ENCODE measurements at regions not wholly inside any gene's neighbourhood (a gene's known extent, or its start where the extent isn't known, plus 50 kb on each side); places are given as distances from the start of the nearest gene placed in this dataset.
"Not testable (repeated sequence)": the region's sequence is repeated elsewhere in the genome, so short reads cannot be mapped to it uniquely, and the experiment has no call there.

DNA sequence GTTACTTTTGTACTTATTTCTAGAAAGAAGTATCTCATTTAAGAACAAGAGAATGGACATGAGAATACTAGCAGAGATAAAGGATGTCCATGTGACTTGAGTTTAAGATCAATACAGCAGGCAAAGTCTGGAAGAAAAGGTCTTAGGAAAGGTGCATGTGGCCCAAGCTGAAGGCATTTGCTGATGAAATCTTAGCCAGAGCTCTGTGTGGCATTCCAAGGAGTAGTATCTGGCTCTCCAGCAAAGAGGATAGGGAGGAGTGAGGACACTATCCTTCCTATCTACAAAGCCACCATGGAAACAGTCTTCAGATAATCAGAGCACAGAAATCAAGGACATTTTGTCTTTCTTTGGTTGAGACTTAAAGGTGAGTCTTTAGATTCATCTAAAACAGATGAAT is 244.1 kb upstream of the RGMB start:
- H3K9me3 Mint-ChIP-seq, result peaks cover 3% of the 10 kb centered on the region
- TF ChIP-seq, protein P1, sequence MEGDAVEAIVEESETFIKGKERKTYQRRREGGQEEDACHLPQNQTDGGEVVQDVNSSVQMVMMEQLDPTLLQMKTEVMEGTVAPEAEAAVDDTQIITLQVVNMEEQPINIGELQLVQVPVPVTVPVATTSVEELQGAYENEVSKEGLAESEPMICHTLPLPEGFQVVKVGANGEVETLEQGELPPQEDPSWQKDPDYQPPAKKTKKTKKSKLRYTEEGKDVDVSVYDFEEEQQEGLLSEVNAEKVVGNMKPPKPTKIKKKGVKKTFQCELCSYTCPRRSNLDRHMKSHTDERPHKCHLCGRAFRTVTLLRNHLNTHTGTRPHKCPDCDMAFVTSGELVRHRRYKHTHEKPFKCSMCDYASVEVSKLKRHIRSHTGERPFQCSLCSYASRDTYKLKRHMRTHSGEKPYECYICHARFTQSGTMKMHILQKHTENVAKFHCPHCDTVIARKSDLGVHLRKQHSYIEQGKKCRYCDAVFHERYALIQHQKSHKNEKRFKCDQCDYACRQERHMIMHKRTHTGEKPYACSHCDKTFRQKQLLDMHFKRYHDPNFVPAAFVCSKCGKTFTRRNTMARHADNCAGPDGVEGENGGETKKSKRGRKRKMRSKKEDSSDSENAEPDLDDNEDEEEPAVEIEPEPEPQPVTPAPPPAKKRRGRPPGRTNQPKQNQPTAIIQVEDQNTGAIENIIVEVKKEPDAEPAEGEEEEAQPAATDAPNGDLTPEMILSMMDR (IDR thresholded peaks at IDR 0.05; ENCODE audit: unreplicated experiment in 3 of 3), result no peak
- H3K27ac Mint-ChIP-seq, result no peak overlapping the region
- peaks cover 33% of the 10 kb centered on the region for H3K4me1 Mint-ChIP-seq
- H3K36me3 Mint-ChIP-seq (ENCODE audit: low read depth), result no peaks in the 10 kb centered on the region
- H3K4me3 Mint-ChIP-seq, result no peak overlapping the region
- peaks cover 5% of the 10 kb centered on the region for H3K27me3 Mint-ChIP-seq (ENCODE audit: low read depth)

DNA sequence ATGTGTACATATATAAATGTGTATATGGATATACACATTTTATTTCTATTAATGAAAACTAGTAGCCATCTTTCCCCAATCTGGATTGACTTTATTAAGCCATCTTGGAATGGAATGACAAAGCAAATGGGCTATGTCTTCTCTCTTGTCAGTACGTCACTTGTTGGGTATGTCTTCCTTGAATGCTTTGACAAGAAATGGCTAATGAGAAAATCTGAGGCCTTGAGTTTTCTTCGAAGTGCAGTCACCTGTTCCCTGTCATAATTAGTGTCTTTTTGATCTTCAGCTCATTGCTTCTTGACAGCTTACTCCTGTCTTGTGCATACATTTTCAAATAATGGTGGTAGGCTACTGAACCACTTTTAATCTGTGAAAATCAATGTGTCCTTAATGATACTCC is 243.2 kb upstream of the RGMB start:
- TF ChIP-seq, protein P1 (IDR thresholded peaks at IDR 0.05; ENCODE audit: unreplicated experiment in 3 of 3), result no peak
- H3K27me3 Mint-ChIP-seq (ENCODE audit: low read depth), result peaks cover 5% of the 10 kb centered on the region
- H3K36me3 Mint-ChIP-seq (ENCODE audit: low read depth), result no peaks in the 10 kb centered on the region
- H3K4me3 Mint-ChIP-seq, result no peak overlapping the region
- H3K9me3 Mint-ChIP-seq, result peaks cover 3% of the 10 kb centered on the region
- H3K27ac Mint-ChIP-seq, result no peak overlapping the region
- H3K4me1 Mint-ChIP-seq, result peaks cover 24% of the 10 kb centered on the region

DNA sequence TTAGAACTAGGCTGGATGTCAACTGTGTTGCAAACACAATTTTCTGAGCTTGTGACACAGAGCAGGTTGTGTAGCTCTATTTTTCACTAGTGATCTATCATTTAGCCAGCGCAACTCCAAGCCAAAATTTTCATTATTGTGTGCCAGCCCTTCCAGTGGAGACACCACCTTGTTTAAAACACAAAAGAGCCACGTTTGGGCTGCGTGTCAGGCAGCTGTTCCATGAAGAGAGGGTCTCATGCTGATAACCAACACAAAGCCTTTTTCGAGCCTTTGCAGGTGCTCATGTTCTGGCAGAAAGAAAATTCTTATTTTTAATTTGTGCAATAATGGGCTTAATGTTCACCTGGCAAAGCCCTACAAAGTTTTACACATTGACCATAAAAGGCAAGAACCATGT is 237.6 kb upstream of the RGMB start:
- Mint-ChIP-seq H3K4me1 (no peaks in the 10 kb centered on the region), H3K27me3 (ENCODE audit: low read depth) (peaks cover 5% of the 10 kb centered on the region), H3K9me3 (peaks cover 6% of the 10 kb centered on the region), H3K4me3 (no peak overlapping the region), H3K27ac (no peak overlapping the region), H3K36me3 (ENCODE audit: low read depth) (no peaks in the 10 kb centered on the region)
- TF ChIP-seq, protein P1 (IDR thresholded peaks at IDR 0.05; ENCODE audit: unreplicated experiment in 3 of 3), result no peak

DNA sequence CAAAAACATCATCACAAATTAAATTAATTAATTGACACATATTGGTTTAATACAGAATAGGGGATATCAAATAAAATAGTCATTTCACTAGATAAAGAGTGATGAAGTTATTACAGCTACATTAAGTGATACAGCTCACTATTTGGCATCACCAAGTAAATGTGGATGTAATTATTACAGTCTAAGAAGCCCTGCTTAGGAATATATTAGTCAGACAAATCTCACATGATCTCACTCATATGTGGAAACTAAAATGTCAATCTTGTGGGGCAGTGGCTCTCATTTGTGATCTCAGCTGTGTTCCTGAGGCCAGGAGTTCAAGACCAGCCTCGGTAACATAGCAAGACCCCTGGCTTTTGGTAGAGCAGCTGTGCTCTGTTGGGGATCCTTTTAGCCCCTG is 233.4 kb upstream of the RGMB start:
- H3K27ac Mint-ChIP-seq, result no peak overlapping the region
- no peaks in the 10 kb centered on the region for H3K36me3 Mint-ChIP-seq (ENCODE audit: low read depth)
- H3K4me1 Mint-ChIP-seq, result no peaks in the 10 kb centered on the region
- no peak overlapping the region for H3K4me3 Mint-ChIP-seq
- peaks cover 28% of the 10 kb centered on the region for H3K9me3 Mint-ChIP-seq
- TF ChIP-seq, protein P1 (IDR thresholded peaks at IDR 0.05; ENCODE audit: unreplicated experiment in 3 of 3), result no peak
- no peaks in the 10 kb centered on the region for H3K27me3 Mint-ChIP-seq (ENCODE audit: low read depth)

DNA sequence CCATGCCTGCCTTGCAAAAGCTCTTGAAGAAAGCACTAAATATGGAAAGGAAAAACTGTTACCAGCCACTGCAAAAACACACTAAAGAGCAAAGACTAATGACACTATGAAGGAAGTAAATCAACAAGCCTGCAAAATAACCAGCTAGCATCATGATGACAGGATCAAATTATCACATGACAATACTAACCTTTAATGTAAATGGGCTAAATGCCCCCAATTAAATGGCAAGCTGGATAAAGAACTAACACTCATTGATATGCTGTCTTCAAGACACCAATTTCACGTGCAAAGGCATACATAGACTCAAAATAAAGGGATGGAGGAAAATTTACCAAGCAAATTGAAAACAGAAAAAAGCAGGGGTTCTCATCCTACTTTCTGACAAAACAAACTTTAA is 231.8 kb upstream of the RGMB start:
- Mint-ChIP-seq H3K9me3 (peaks cover 28% of the 10 kb centered on the region), H3K4me1 (no peaks in the 10 kb centered on the region), H3K27ac (no peak overlapping the region), H3K27me3 (ENCODE audit: low read depth) (no peaks in the 10 kb centered on the region), H3K36me3 (ENCODE audit: low read depth) (no peaks in the 10 kb centered on the region), H3K4me3 (no peak overlapping the region)
- TF ChIP-seq, protein P1 (IDR thresholded peaks at IDR 0.05; ENCODE audit: unreplicated experiment in 3 of 3), result no peak

DNA sequence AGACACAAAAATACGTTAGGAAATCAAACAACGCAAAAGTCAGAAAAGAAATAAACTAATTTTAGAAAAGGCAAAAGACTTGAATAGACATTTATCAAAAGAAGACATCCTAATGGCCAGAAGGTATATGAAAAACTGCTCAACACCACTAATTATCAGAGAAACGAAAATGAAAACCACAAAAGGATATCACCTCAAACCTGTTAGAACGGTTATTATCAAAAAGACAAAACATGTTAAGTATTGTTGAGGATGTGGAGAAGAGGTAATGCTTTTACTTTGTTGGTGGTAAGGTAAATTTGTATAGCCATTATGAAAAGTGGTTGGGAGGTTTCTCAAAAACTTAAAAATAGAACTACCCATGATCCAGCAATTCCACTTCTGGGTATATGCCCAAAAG is 230.0 kb upstream of the RGMB start:
- H3K36me3 Mint-ChIP-seq (ENCODE audit: low read depth), result no peaks in the 10 kb centered on the region
- H3K4me1 Mint-ChIP-seq, result no peaks in the 10 kb centered on the region
- H3K4me3 Mint-ChIP-seq, result no peak overlapping the region
- TF ChIP-seq, protein P1 (IDR thresholded peaks at IDR 0.05; ENCODE audit: unreplicated experiment in 3 of 3), result no peak
- H3K9me3 Mint-ChIP-seq, result peaks cover 28% of the 10 kb centered on the region
- no peak overlapping the region for H3K27ac Mint-ChIP-seq
- no peaks in the 10 kb centered on the region for H3K27me3 Mint-ChIP-seq (ENCODE audit: low read depth)

DNA sequence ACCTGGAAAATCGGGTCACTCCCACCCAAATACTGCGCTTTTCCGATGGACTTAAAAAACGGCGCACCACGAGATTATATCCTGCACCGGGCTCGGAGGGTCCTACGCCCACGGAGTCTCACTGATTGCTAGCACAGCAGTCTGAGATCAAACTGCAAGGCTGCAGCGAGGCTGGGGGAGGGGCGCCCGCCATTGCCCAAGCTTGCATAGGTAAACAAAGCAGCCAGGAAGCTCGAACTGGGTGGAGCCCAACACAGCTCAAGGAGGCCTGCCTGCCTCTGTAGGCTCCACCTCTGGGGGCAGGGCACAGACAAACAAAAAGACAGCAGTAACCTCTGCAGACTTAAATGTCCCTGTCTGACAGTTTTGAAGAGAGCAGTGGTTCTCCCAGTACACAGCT is 226.5 kb upstream of the RGMB start:
- not testable (repeated sequence) for H3K4me3 Mint-ChIP-seq; H3K36me3 Mint-ChIP-seq (ENCODE audit: low read depth); H3K4me1 Mint-ChIP-seq; H3K27ac Mint-ChIP-seq; H3K27me3 Mint-ChIP-seq (ENCODE audit: low read depth)
- peaks cover 14% of the 10 kb centered on the region for H3K9me3 Mint-ChIP-seq
